Neural progenitor cell (in vitro differentiated cells): ENCODE measurements at regions not wholly inside any gene's neighbourhood (a gene's known extent, or its start where the extent isn't known, plus 50 kb on each side); places are given as distances from the start of the nearest gene placed in this dataset.

Experiments used
- DNase-seq: peaks from one replicate; pipeline ENCODE4 v3.0.0-alpha.2; 2016; ENCODE audit warnings: low spot score
- H2AFZ ChIP-seq: fragments of 200-600 bp; sonication (generic); replicated peaks from 2 replicates; pipeline ENCODE4 v1.6.1; 2016; ENCODE audit warnings: antibody characterized with exemption
- H3F3A ChIP-seq: fragments of 200-600 bp; sonication (generic); 2 replicates; pipeline ENCODE4 v1.6.1; 2016; ENCODE audit warnings: antibody characterized with exemption, low read depth
- H3K27ac ChIP-seq: fragments of 200-600 bp; sonication (generic); 2 replicates; pipeline ENCODE4 v1.5.1; 2016; ENCODE audit warnings: mild to moderate bottlenecking
- H3K27me3 ChIP-seq: fragments of 200-600 bp; sonication (generic); 2 replicates; pipeline ENCODE4 v1.6.1; 2016; ENCODE audit warnings: mild to moderate bottlenecking, moderate library complexity
- H3K36me3 ChIP-seq: fragments of 200-600 bp; sonication (generic); 2 replicates; pipeline ENCODE4 v1.5.1; 2016
- H3K4me1 ChIP-seq: fragments of 200-600 bp; sonication (generic); 2 replicates; pipeline ENCODE4 v1.6.1; 2016; ENCODE audit warnings: mixed run types
- H3K4me2 ChIP-seq: fragments of 200-600 bp; sonication (generic); 2 replicates; pipeline ENCODE4 v1.6.1; 2016
- H3K4me3 ChIP-seq: fragments of 200-600 bp; sonication (generic); 2 replicates; pipeline ENCODE4 v1.5.1; 2016
- H3K79me2 ChIP-seq: fragments of 200-600 bp; sonication (generic); 2 replicates; pipeline ENCODE4 v1.6.1; 2016; ENCODE audit warnings: low read depth
- H3K9ac ChIP-seq: fragments of 200-600 bp; sonication (generic); 2 replicates; pipeline ENCODE4 v1.6.1; 2016
- H3K9me3 ChIP-seq: fragments of 200-600 bp; sonication (generic); 2 replicates; pipeline ENCODE4 v1.5.1; 2016; ENCODE audit warnings: low read depth
- H4K20me1 ChIP-seq: fragments of 200-600 bp; sonication (generic); 2 replicates; pipeline ENCODE4 v1.6.1; 2016; ENCODE audit warnings: low read depth
- H3K27ac Mint-ChIP-seq: 3 replicates; pipeline ENCODE4 v1.8.0; 2021; ENCODE audit warnings: mixed read lengths
- H3K27me3 Mint-ChIP-seq: 2 replicates; pipeline ENCODE4 v1.8.0; 2022; ENCODE audit warnings: low read depth, mild to moderate bottlenecking, inconsistent platforms, moderate library complexity, mixed read lengths; ENCODE audit not compliant: insufficient read depth
- H3K36me3 Mint-ChIP-seq: 3 replicates; pipeline ENCODE4 v1.8.0; 2021; ENCODE audit warnings: mixed read lengths
- H3K4me1 Mint-ChIP-seq: 3 replicates; pipeline ENCODE4 v1.8.0; 2021; ENCODE audit warnings: mixed read lengths
- H3K4me3 Mint-ChIP-seq: 3 replicates; pipeline ENCODE4 v1.8.0; 2021; ENCODE audit warnings: mild to moderate bottlenecking, moderate library complexity, mixed read lengths
- H3K9me3 Mint-ChIP-seq: 3 replicates; pipeline ENCODE4 v1.8.0; 2020; ENCODE audit warnings: mixed read lengths
- CTCF ChIP-seq: fragments of 200-600 bp; sonication (generic); IDR thresholded peaks from 2 replicates; pipeline ENCODE4 v1.5.1; 2017; ENCODE audit warnings: antibody characterized with exemption, mild to moderate bottlenecking
- EZH2 ChIP-seq: fragments of 200-600 bp; sonication (generic); IDR thresholded peaks from 2 replicates; pipeline ENCODE4 v1.6.1; 2017; ENCODE audit warnings: antibody characterized with exemption, mild to moderate bottlenecking, moderate library complexity
- EZH2phosphoT487 ChIP-seq: fragments of 200-600 bp; sonication (generic); IDR thresholded peaks from 2 replicates; pipeline ENCODE4 v1.6.1; 2017; ENCODE audit warnings: antibody characterized with exemption

GRCh38 chr20:24360531-24360930 lies 108.9 kb upstream of the SYNDIG1 start:
- H3K79me2 ChIP-seq, result no peaks in the 10 kb centered on the region
- no peak overlapping the region for H3K27ac ChIP-seq
- TF ChIP-seq EZH2phosphoT487 (no peak), CTCF (no peak), EZH2 (no peak)
- no peaks in the 10 kb centered on the region for H3K36me3 Mint-ChIP-seq
- H3K4me3 ChIP-seq, result no peak overlapping the region
- H3K36me3 ChIP-seq, result no peaks in the 10 kb centered on the region
- no peak overlapping the region for H3K9ac ChIP-seq
- H3K27ac Mint-ChIP-seq, result no peak overlapping the region
- no peak for DNase-seq
- no peaks in the 10 kb centered on the region for H4K20me1 ChIP-seq
- no peaks in the 10 kb centered on the region for H3K4me1 ChIP-seq
- H3K4me1 Mint-ChIP-seq, result peaks cover 13% of the 10 kb centered on the region
- H3K4me2 ChIP-seq, result no peak overlapping the region
- peaks cover 16% of the 10 kb centered on the region for H3K9me3 Mint-ChIP-seq
- H3K27me3 ChIP-seq, result no peaks in the 10 kb centered on the region
- H3F3A ChIP-seq, result no peaks in the 10 kb centered on the region
- no peaks in the 10 kb centered on the region for H3K27me3 Mint-ChIP-seq
- H3K9me3 ChIP-seq, result no peaks in the 10 kb centered on the region
- H3K4me3 Mint-ChIP-seq, result no peak overlapping the region
- no peak overlapping the region for H2AFZ ChIP-seq

GRCh38 chr20:24359321-24360027 lies 110.0 kb upstream of the SYNDIG1 start:
- H3K27ac Mint-ChIP-seq, result no peak overlapping the region
- H3K27me3 ChIP-seq, result no peaks in the 10 kb centered on the region
- H3K9me3 Mint-ChIP-seq, result peaks cover 16% of the 10 kb centered on the region
- H3K4me3 ChIP-seq, result no peak overlapping the region
- H3K36me3 Mint-ChIP-seq, result no peaks in the 10 kb centered on the region
- peak overlapping the region; percentile 68 for H2AFZ ChIP-seq
- no peak overlapping the region for H3K27ac ChIP-seq
- peaks cover 13% of the 10 kb centered on the region for H3K4me1 Mint-ChIP-seq
- no peaks in the 10 kb centered on the region for H3K36me3 ChIP-seq
- no peaks in the 10 kb centered on the region for H3K27me3 Mint-ChIP-seq
- no peaks in the 10 kb centered on the region for H3F3A ChIP-seq
- no peaks in the 10 kb centered on the region for H3K79me2 ChIP-seq
- no peaks in the 10 kb centered on the region for H3K9me3 ChIP-seq
- H4K20me1 ChIP-seq, result no peaks in the 10 kb centered on the region
- H3K4me3 Mint-ChIP-seq, result no peak overlapping the region
- DNase-seq, result no peak
- no peak overlapping the region for H3K4me2 ChIP-seq
- TF ChIP-seq EZH2 (no peak), EZH2phosphoT487 (no peak), CTCF (no peak)
- H3K4me1 ChIP-seq, result no peaks in the 10 kb centered on the region
- no peak overlapping the region for H3K9ac ChIP-seq

- TF ChIP-seq CTCF, result no peak
- no peak for TF ChIP-seq EZH2
- TF ChIP-seq EZH2phosphoT487, result no peak
Measured at GRCh38 chr20:24357931-24358330, 111.5 kb upstream of the SYNDIG1 start.

More at GRCh38 chr20:24357931-24358330, 111.5 kb upstream of the SYNDIG1 start:
- Histone ChIP-seq H3K27ac (no peak overlapping the region), H3K9me3 (no peaks in the 10 kb centered on the region), H3K4me1 (no peaks in the 10 kb centered on the region), H3K4me2 (no peak overlapping the region), H4K20me1 (no peaks in the 10 kb centered on the region), H3K4me3 (no peak overlapping the region), H3K27me3 (no peaks in the 10 kb centered on the region), H3K36me3 (no peaks in the 10 kb centered on the region), H3K79me2 (no peaks in the 10 kb centered on the region), H3K9ac (no peak overlapping the region), H2AFZ (no peak overlapping the region), H3F3A (no peaks in the 10 kb centered on the region)
- Mint-ChIP-seq H3K4me3 (no peak overlapping the region), H3K9me3 (peaks cover 13% of the 10 kb centered on the region), H3K27ac (no peak overlapping the region), H3K27me3 (no peaks in the 10 kb centered on the region), H3K4me1 (peaks cover 13% of the 10 kb centered on the region), H3K36me3 (no peaks in the 10 kb centered on the region)
- DNase-seq, result no peak
